HepG2 (cell line): ENCODE measurements at regions not wholly inside any gene's neighbourhood (a gene's known extent, or its start where the extent isn't known, plus 50 kb on each side); places are given as distances from the start of the nearest gene placed in this dataset.

ENCODE experiments used
- ATAC-seq: fragments of 200-7000 bp; cut with Tn5 transposase; 3 replicates; pipeline ENCODE4 v1.9.1; 2020; ENCODE audit warnings: mild to moderate bottlenecking, moderate library complexity
- BruUV-seq: library from RNA; stranded (reverse); fragments of 400-500 nt; replicated peaks from 2 replicates; lab custom pipeline; 2021; lab: Mats Ljungman, UMichigan
- CTCF ChIA-PET: fragments of 300-600 bp; formaldehyde crosslinking; extraction: SDS; loops from one replicate; lab custom pipeline; 2021; ENCODE audit warnings: low total read pairs, inconsistent platforms, low intra/inter-chr PET ratio; lab: Yijun Ruan, JAX
- POLR2A ChIA-PET: fragments of 350-600 bp; sonication (Branson Sonifier 250); formaldehyde crosslinking; loops from one replicate; lab custom pipeline; 2020; ENCODE audit warnings: antibody characterized with exemption, inconsistent platforms; lab: Yijun Ruan, JAX
- DNase-seq: peaks from one replicate; pipeline ENCODE4 v3.0.0-alpha.2; 2015; ENCODE audit warnings: low spot score
- FAIRE-seq: peaks from 3 replicates; lab custom pipeline; 2011; peaks lifted over from hg19 to GRCh38; lab: Jason Lieb, UNC
- H2AFZ ChIP-seq: one replicate; pipeline ENCODE4 v1.6.1; 2011; ENCODE audit warnings: low read length, inconsistent platforms
- H3K27ac ChIP-seq: fragments of 300-600 bp; 3 replicates; pipeline ENCODE4 v1.8.0; 2011; ENCODE audit warnings: mixed run types, mild to moderate bottlenecking, mixed read lengths, low read length, inconsistent platforms; ENCODE audit not compliant: insufficient read depth; ENCODE audit errors: extremely low read length
- H3K27me3 ChIP-seq, 2 experiments: fragments of 200-600 bp in 1 of 2; 2 replicates in 1 of 2; 3 replicates in 1 of 2; pipeline versions ENCODE4 v1.6.0 to v1.8.0; 2011; ENCODE audit warnings: low read length in 2 of 2, mild to moderate bottlenecking in 2 of 2, moderate library complexity in 2 of 2, inconsistent platforms in 1 of 2; ENCODE audit not compliant: insufficient read depth in 2 of 2, control insufficient read depth in 1 of 2
- H3K36me3 ChIP-seq, 2 experiments: fragments of 200-600 bp in 1 of 2; replicated peaks in 1 of 2; 2 replicates in 1 of 2; 3 replicates in 1 of 2; pipeline versions ENCODE4 v1.5.1 to v1.8.0; 2011; ENCODE audit warnings: low read length in 2 of 2, inconsistent platforms in 1 of 2; ENCODE audit not compliant: insufficient read depth in 2 of 2, control insufficient read depth in 1 of 2
- H3K4me1 ChIP-seq: 2 replicates; pipeline ENCODE4 v1.5.1; 2012; ENCODE audit warnings: low read length, inconsistent platforms; ENCODE audit not compliant: insufficient read depth
- H3K4me2 ChIP-seq: 2 replicates; pipeline ENCODE4 v1.6.0; 2011; ENCODE audit warnings: low read depth, low read length, inconsistent platforms
- H3K4me3 ChIP-seq, 3 experiments: fragments of 200-600 bp in 1 of 3; sonication (generic), shearing (Covaris generic) in 1 of 3; replicated peaks in 1 of 3; 2 replicates each; pipeline ENCODE4 v1.5.1; 2011 to 2016; ENCODE audit warnings: low read length in 3 of 3, inconsistent platforms in 2 of 3, low read depth in 2 of 3, mild to moderate bottlenecking in 2 of 3, control low read depth in 1 of 3, mixed read lengths in 1 of 3; ENCODE audit not compliant: insufficient read depth in 1 of 3
- H3K79me2 ChIP-seq: one replicate; pipeline ENCODE4 v1.6.1; 2011; ENCODE audit warnings: low read length, inconsistent platforms; ENCODE audit not compliant: insufficient read depth
- H3K9ac ChIP-seq: 2 replicates; pipeline ENCODE4 v1.6.0; 2011; ENCODE audit warnings: mild to moderate bottlenecking, low read depth, low read length, inconsistent platforms; ENCODE audit not compliant: insufficient read depth
- H3K9me3 ChIP-seq: 2 replicates; pipeline ENCODE4 v1.5.1; 2012; ENCODE audit warnings: mild to moderate bottlenecking, low read length
- H4K20me1 ChIP-seq: 2 replicates; pipeline ENCODE4 v1.6.0; 2011; ENCODE audit warnings: inconsistent platforms, mild to moderate bottlenecking, low read length, moderate library complexity; ENCODE audit not compliant: insufficient read depth
- CAMTA2 ChIP-seq: sonication (generic); formaldehyde crosslinking; IDR thresholded peaks from 2 replicates; pipeline ENCODE4 v1.4.0; 2020; ENCODE audit warnings: mild to moderate bottlenecking, missing genetic modification reagents, borderline replicate concordance
- DPF2 ChIP-seq: sonication (generic); formaldehyde crosslinking; IDR thresholded peaks from 2 replicates; pipeline ENCODE4 v1.4.0; 2020; ENCODE audit warnings: mild to moderate bottlenecking, low read depth, missing genetic modification reagents, borderline replicate concordance
- GMEB1 ChIP-seq: sonication (generic); formaldehyde crosslinking; IDR thresholded peaks from 2 replicates; pipeline ENCODE4 v1.5.1; 2020; ENCODE audit warnings: missing genetic modification reagents, mild to moderate bottlenecking, borderline replicate concordance
- GPBP1L1 ChIP-seq: sonication (generic); formaldehyde crosslinking; IDR thresholded peaks from 2 replicates; pipeline ENCODE4 v1.5.0; 2020; ENCODE audit warnings: mild to moderate bottlenecking, missing genetic modification reagents
- KDM5B ChIP-seq: sonication (generic); formaldehyde crosslinking; IDR thresholded peaks from 2 replicates; pipeline ENCODE4 v1.4.0; 2020; ENCODE audit warnings: missing genetic modification reagents, mild to moderate bottlenecking, borderline replicate concordance
- PPARG ChIP-seq: conservative IDR thresholded peaks from 2 replicates; pipeline ENCODE4 v1.6.1; 2016; ENCODE audit warnings: missing biosample characterization, missing genetic modification reagents
- RERE ChIP-seq: IDR thresholded peaks from 2 replicates; pipeline ENCODE4 v1.6.1; 2016; ENCODE audit warnings: low read depth, missing genetic modification reagents, missing compliant biosample characterization
- XRCC5 ChIP-seq: fragments of 200-400 bp; formaldehyde crosslinking; optimal IDR thresholded peaks from 2 replicates; pipeline ENCODE3; 2017; ENCODE audit warnings: mild to moderate bottlenecking, low read length
- ZSCAN21 ChIP-seq: sonication (generic); formaldehyde crosslinking; IDR thresholded peaks from 2 replicates; pipeline ENCODE4 v1.8.0; 2022; ENCODE audit warnings: mild to moderate bottlenecking, missing genetic modification reagents, moderate library complexity, borderline replicate concordance
- WGBS: methylation state at CpG from one replicate; pipeline ENCODE4 v1.1.6; 2017; ENCODE audit warnings: low lambda C conversion rate; 5-methylcytosine and 5-hydroxymethylcytosine counted together
- in situ Hi-C: cut with HindIII; loops from 2 replicates; pipeline ENCODE4 v1.10.0; 2017; ENCODE audit warnings: low pct_unique_long_range_greater_than_20kb; ENCODE audit not compliant: extremely low pct_ligation_motif_present
- intact Hi-C: fragments of 100-400 bp; cut with micrococcal nuclease; formaldehyde crosslinking; loops from one replicate; pipeline ENCODE4 v1.10.0; 2022; ENCODE audit not compliant: unreplicated experiment
- TF ChIP-seq, protein P1 (sequence below): sonication (generic); formaldehyde crosslinking; IDR thresholded peaks from 2 replicates; pipeline ENCODE4 v1.5.0; 2020; ENCODE audit warnings: missing genetic modification reagents, mild to moderate bottlenecking, borderline replicate concordance
- TF ChIP-seq, protein P2 (sequence below): sonication (generic); formaldehyde crosslinking; IDR thresholded peaks from 2 replicates; pipeline ENCODE4 v1.4.0; 2020; ENCODE audit warnings: mild to moderate bottlenecking, missing genetic modification reagents

- DNase-seq (no peak), ATAC-seq (no peak), FAIRE-seq (no peak)
- in situ Hi-C loops = no loop called here
- no peaks in the 10 kb centered on the region; a peak in 1 of 5 replicates for H3K27me3 ChIP-seq
- CTCF ChIA-PET = no interaction called here
- H3K79me2 ChIP-seq = no peaks in the 10 kb centered on the region
- H3K36me3 ChIP-seq = no peaks in the 10 kb centered on the region
- POLR2A ChIA-PET = no interaction called here
- H2AFZ ChIP-seq = no peak overlapping the region
- H3K4me2 ChIP-seq = no peak overlapping the region
- intact Hi-C loops = no loop called here
- TF ChIP-seq PPARG (CRISPR knock-in tag) = no peak
- TF ChIP-seq KDM5B (CRISPR knock-in tag) = no peak
- TF ChIP-seq DPF2 (CRISPR knock-in tag) = no peak
- no peak for TF ChIP-seq GPBP1L1 (CRISPR knock-in tag)
- no peak for TF ChIP-seq ZSCAN21 (CRISPR knock-in tag)
- TF ChIP-seq CAMTA2 = no peak
- no peak for TF ChIP-seq GMEB1 (CRISPR knock-in tag)
- no peak for TF ChIP-seq XRCC5
- no peak for TF ChIP-seq RERE
- TF ChIP-seq, protein P1, sequence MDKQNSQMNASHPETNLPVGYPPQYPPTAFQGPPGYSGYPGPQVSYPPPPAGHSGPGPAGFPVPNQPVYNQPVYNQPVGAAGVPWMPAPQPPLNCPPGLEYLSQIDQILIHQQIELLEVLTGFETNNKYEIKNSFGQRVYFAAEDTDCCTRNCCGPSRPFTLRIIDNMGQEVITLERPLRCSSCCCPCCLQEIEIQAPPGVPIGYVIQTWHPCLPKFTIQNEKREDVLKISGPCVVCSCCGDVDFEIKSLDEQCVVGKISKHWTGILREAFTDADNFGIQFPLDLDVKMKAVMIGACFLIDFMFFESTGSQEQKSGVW (CRISPR knock-in tag) = no peak
- TF ChIP-seq, protein P2, sequence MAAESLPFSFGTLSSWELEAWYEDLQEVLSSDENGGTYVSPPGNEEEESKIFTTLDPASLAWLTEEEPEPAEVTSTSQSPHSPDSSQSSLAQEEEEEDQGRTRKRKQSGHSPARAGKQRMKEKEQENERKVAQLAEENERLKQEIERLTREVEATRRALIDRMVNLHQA (CRISPR knock-in tag) = no peak
- H3K9ac ChIP-seq = no peak overlapping the region
- H3K9me3 ChIP-seq = peaks cover 5% of the 10 kb centered on the region; the same call in 1 of the 2 replicates
- H3K4me3 ChIP-seq = no peak overlapping the region
- no peak overlapping the region for H3K27ac ChIP-seq
- H4K20me1 ChIP-seq = no peaks in the 10 kb centered on the region
- 56% methylated on average over 1 of the region's 1 CpG for WGBS
- H3K4me1 ChIP-seq = peaks cover 10% of the 10 kb centered on the region; the same call in 1 of the 2 replicates
- no TSS peak for BruUV-seq
Observed at GRCh38 chr3:144104679-144105078, 133.1 kb downstream of the DIPK2A start.
